B cell (primary cell): ENCODE measurements at regions not wholly inside any gene's neighbourhood (a gene's known extent, or its start where the extent isn't known, plus 50 kb on each side); places are given as distances from the start of the nearest gene placed in this dataset.

Experiments used
- ATAC-seq: fragments of 200-7000 bp; cut with Tn5 transposase; one replicate; pipeline ENCODE4 v1.10.0; 2021; ENCODE audit warnings: low read depth, mild to moderate bottlenecking, moderate number of reproducible peaks, moderate library complexity
- CTCF ChIA-PET: fragments of 350-600 bp; sonication (Branson Sonifier 250); formaldehyde crosslinking; loops from one replicate; lab custom pipeline; 2021; ENCODE audit warnings: antibody characterized with exemption, inconsistent platforms; lab: Charles Lee
- POLR2A ChIA-PET: fragments of 350-600 bp; sonication (Branson Sonifier 250); formaldehyde crosslinking; loops from one replicate; lab custom pipeline; 2021; ENCODE audit warnings: antibody characterized with exemption; lab: Charles Lee
- DNase-seq: peaks from one replicate; pipeline ENCODE4 v3.0.0; 2013
- H2AFZ ChIP-seq: 2 replicates; pipeline ENCODE4 v1.6.1; 2012; ENCODE audit warnings: mild to moderate bottlenecking, low read depth, low read length; ENCODE audit not compliant: insufficient read depth, poor library complexity, severe bottlenecking
- H3K27ac ChIP-seq, 2 donors: 1 replicate in 1 of 2; 2 replicates in 1 of 2; pipeline ENCODE4 v1.5.1; 2012 to 2013; ENCODE audit warnings: low read length in 2 of 2, mild to moderate bottlenecking in 2 of 2, moderate library complexity in 1 of 2
- H3K27me3 ChIP-seq, 4 experiments: fragments of 200-600 bp in 1 of 4; sonication (generic) in 1 of 4; replicated peaks in 1 of 4; 1 replicate in 2 of 4; 2 replicates in 2 of 4; pipeline versions ENCODE4 v1.6.1 to v1.7.0; 2013 to 2016; ENCODE audit warnings: low read length in 3 of 4, mild to moderate bottlenecking in 2 of 4, mixed read lengths in 1 of 4, moderate library complexity in 1 of 4; ENCODE audit not compliant: insufficient read depth in 4 of 4, control insufficient read depth in 3 of 4; ENCODE audit errors: control extremely low read depth in 1 of 4
- H3K36me3 ChIP-seq, 2 experiments: replicated peaks in 1 of 2; 1 replicate in 1 of 2; 2 replicates in 1 of 2; pipeline versions ENCODE4 v1.6.1 to v1.7.1; 2013; ENCODE audit warnings: low read length in 1 of 2; ENCODE audit not compliant: insufficient read depth in 2 of 2, control insufficient read depth in 1 of 2; ENCODE audit errors: control extremely low read depth in 1 of 2, extremely low read depth in 1 of 2
- H3K4me1 ChIP-seq, 2 donors: fragments of 200-600 bp in 1 of 2; sonication (generic) in 1 of 2; 1 replicate in 1 of 2; 2 replicates in 1 of 2; pipeline versions ENCODE4 v1.5.1 to v1.6.1; 2013 to 2017; ENCODE audit warnings: low read length in 2 of 2; ENCODE audit not compliant: control insufficient read depth in 2 of 2, insufficient read depth in 2 of 2
- H3K4me2 ChIP-seq: replicated peaks from 2 replicates; pipeline ENCODE3; 2012; ENCODE audit warnings: mild to moderate bottlenecking, low read depth, low read length; ENCODE audit not compliant: poor library complexity, severe bottlenecking
- H3K4me3 ChIP-seq, 5 experiments: fragments of 200-600 bp in 1 of 5; sonication (generic) in 1 of 5; 1 replicate in 3 of 5; 2 replicates in 2 of 5; pipeline versions ENCODE4 v1.5.1 to v1.7.0; 2011 to 2016; ENCODE audit warnings: low read length in 4 of 5, mild to moderate bottlenecking in 4 of 5, low read depth in 2 of 5, control low read depth in 1 of 5, moderate library complexity in 1 of 5; ENCODE audit not compliant: insufficient read depth in 1 of 5; ENCODE audit errors: control extremely low read depth in 1 of 5, extremely low read depth in 1 of 5
- H3K79me2 ChIP-seq: fragments of 200-600 bp; sonication (generic); one replicate; pipeline ENCODE4 v1.6.0; 2016; ENCODE audit warnings: low read length; ENCODE audit not compliant: control insufficient read depth, insufficient read depth
- H3K9ac ChIP-seq: fragments of 200-600 bp; sonication (generic); 2 replicates; pipeline ENCODE4 v1.6.1; 2017; ENCODE audit warnings: mild to moderate bottlenecking, low read length, moderate library complexity
- H3K9me3 ChIP-seq, 3 donors: one replicate each; pipeline versions ENCODE4 v1.6.1 to v1.7.1; 2013; ENCODE audit warnings: low read length in 2 of 3; ENCODE audit not compliant: control insufficient read depth in 2 of 3, insufficient read depth in 1 of 3; ENCODE audit errors: control extremely low read depth in 1 of 3
- H4K20me1 ChIP-seq: 2 replicates; pipeline ENCODE4 v1.6.0; 2012; ENCODE audit warnings: mild to moderate bottlenecking, low read length; ENCODE audit not compliant: insufficient read depth, control insufficient read depth, poor library complexity, severe bottlenecking
- H3K27ac Mint-ChIP-seq: one replicate; pipeline ENCODE4 v1.8.0; 2021; ENCODE audit warnings: mixed read lengths
- H3K27me3 Mint-ChIP-seq: one replicate; pipeline ENCODE4 v1.8.0; 2021; ENCODE audit warnings: mixed read lengths
- H3K4me1 Mint-ChIP-seq: one replicate; pipeline ENCODE4 v1.8.0; 2021; ENCODE audit warnings: mixed read lengths
- H3K4me3 Mint-ChIP-seq: one replicate; pipeline ENCODE4 v1.8.0; 2021; ENCODE audit warnings: mixed read lengths
- H3K9me3 Mint-ChIP-seq: one replicate; pipeline ENCODE4 v1.8.0; 2022; ENCODE audit warnings: mixed read lengths; ENCODE audit not compliant: insufficient read depth
- CTCF ChIP-seq: fragments of 200-600 bp; IDR thresholded peaks from one replicate; pipeline ENCODE4 v1.8.0; 2022; ENCODE audit warnings: antibody characterized with exemption, mild to moderate bottlenecking
- EZH2 ChIP-seq: IDR thresholded peaks from 2 replicates; pipeline ENCODE4 v1.6.1; 2012; ENCODE audit warnings: borderline replicate concordance, low read depth, mild to moderate bottlenecking, moderate library complexity, low read length; ENCODE audit not compliant: insufficient read depth, poor library complexity, severe bottlenecking
- WGBS: methylation state at CpG from one replicate; pipeline ENCODE4 v1.1.5; 2013; ENCODE audit warnings: missing lambda C conversion rate; ENCODE audit not compliant: insufficient coverage; 5-methylcytosine and 5-hydroxymethylcytosine counted together
- intact Hi-C: fragments of 100-400 bp; cut with micrococcal nuclease; formaldehyde crosslinking; loops from one replicate; pipeline ENCODE4 v1.10.0; 2022

GRCh38 chr11:70616938-70617654 is 218.8 kb downstream of the CTTN start:
- intact Hi-C loops, result no loop called here
- H3K4me1 Mint-ChIP-seq, result no peaks in the 10 kb centered on the region
- CTCF ChIA-PET, result no interaction called here

More at GRCh38 chr11:70616938-70617654, 218.8 kb downstream of the CTTN start:
- Histone ChIP-seq H3K36me3 (no peaks in the 10 kb centered on the region), H3K9me3 (peaks cover 0 to 53% (median 0%) of the 10 kb centered on the region in 3 donors), H3K27ac (no peak overlapping the region), H3K27me3 (no peaks in the 10 kb centered on the region), H3K79me2 (no peaks in the 10 kb centered on the region), H3K9ac (no peak overlapping the region), H3K4me2 (no peak overlapping the region), H4K20me1 (no peaks in the 10 kb centered on the region), H2AFZ (no peak overlapping the region), H3K4me3 (no peak overlapping the region), H3K4me1 (no peaks in the 10 kb centered on the region)
- ATAC-seq (no peak), DNase-seq (no peak)
- no peak overlapping the region for H3K4me3 Mint-ChIP-seq
- H3K27me3 Mint-ChIP-seq, result peaks cover 5% of the 10 kb centered on the region
- H3K27ac Mint-ChIP-seq, result no peak overlapping the region
- TF ChIP-seq EZH2, result no peak
- TF ChIP-seq CTCF, result no peak
- POLR2A ChIA-PET, result no interaction called here
- H3K9me3 Mint-ChIP-seq, result no peaks in the 10 kb centered on the region
- WGBS, result 71% methylated on average over 11 of the region's 12 CpGs
